ENCODE measurements at regions not wholly inside any gene's neighbourhood (a gene's known extent, or its start where the extent isn't known, plus 50 kb on each side); places are given as distances from the start of the nearest gene placed in this dataset.

DNA sequence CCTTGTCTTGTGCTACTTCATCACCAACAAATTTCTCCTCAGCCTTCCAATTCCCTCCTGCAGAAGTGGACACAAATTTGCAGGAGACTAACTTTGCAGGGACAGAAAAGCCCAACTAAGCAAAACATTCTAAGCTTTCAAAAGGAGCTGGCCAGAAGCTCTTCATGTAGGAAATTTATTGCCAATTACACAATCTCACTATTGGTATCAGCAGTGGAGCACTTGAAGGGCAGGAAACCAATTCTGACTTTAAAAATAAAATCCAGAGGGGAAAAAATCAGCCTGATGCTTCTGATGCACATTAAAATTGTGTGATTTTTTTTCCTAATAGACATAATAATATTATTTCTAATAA, 193.3 kb downstream of the LY86 start:
- no peak for DNase-seq (ENCODE audit: low spot score)

DNA sequence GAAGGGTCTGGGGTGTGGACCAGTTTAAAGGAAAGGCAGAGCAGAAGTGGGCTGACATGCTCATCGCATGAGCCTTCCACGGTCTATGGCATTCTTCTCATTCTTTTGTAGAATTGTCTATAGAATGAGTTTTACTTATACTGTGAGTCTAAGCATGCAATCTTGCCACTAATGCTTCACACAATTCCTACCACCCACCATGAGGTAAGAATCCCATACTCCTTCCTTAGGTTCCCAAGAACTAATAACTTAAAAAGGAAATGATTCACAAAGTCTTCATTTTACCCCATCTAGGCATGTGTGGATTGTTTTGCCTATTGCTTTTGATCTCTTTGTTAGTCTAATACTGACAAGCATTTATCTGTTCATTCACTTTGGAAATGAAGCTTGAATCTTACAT, 195.2 kb downstream of the LY86 start:
- no peak for DNase-seq (ENCODE audit: low spot score)

DNA sequence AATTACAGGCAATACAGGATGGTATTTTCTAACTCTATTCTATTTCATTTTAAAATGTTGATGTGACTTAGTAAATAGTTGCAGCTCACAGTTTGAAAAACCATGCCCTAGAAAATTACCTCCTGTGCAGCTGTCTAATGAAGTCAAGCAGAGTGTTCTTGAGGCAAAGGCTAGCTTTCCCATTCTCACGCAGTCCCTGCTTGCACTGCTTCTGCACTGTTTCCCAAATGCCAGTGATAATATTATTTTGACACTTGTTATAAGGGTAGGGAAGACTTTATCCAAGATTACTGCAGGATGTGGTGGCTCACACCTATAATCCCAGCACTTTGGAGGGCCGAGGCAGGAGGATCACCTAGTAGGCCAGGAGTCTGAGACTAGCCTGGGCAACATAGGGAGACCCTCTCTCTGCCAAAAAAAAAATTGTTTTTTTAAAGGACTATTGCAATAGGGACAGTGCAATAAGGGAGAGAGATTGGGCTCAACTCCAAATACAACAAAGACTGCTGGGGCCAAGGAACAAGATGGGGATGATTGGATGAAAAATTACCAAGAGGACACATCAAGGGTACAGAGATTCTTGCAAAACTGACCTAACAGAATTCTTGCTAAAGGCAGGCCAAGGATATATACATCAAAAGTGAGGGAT, 196.1 kb downstream of the LY86 start:
- DNase-seq (ENCODE audit: low spot score), result no peak

DNA sequence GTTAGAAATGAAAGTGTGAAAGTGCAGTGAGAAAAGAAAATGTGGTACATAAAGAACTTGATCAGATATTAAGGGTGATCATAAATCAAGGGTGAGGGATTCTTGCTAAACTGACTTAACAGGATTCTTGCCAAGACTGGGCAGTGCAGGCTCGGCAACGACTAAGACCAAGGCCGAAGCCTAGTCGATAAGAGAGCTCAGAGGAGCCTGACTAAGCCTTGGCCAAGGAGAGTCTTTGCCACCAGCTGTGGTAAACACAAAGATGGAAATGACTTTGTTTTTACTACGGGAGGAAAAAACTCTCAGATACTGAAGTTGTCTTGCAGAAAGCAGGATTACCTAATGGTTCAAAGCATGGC, 196.6 kb downstream of the LY86 start:
- no peak for DNase-seq (ENCODE audit: low spot score)

DNA sequence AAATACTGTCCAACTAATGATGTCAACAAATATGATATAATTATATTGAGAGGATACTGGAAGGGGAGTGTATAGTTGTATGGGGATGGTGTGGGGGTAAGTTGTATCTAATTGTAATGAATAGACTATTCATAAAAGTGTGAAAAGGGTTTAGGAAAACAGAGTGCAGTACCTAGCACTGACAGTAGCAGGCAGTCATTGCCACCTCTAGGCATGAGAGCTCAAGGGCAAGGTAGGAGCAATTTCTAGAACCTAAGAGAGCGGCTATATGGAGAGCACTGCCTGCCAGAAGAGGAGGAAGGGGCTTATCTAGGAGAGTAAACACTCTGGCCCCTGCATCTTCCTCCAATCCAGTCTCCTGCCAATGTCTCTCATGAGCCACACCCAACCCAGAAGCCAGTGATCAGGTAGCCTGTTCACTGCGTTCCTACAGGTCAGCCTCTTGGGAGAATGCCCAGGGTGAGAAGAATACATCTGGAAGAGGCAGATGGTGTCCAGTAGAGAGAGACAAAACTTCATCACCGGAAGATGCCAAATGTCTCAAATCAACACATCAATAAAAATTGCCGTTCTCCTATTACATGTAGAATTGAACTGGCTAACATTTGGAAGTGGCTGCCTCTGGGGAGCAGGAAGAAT, 200.0 kb downstream of the LY86 start:
- no peak for DNase-seq (ENCODE audit: low spot score)

DNA sequence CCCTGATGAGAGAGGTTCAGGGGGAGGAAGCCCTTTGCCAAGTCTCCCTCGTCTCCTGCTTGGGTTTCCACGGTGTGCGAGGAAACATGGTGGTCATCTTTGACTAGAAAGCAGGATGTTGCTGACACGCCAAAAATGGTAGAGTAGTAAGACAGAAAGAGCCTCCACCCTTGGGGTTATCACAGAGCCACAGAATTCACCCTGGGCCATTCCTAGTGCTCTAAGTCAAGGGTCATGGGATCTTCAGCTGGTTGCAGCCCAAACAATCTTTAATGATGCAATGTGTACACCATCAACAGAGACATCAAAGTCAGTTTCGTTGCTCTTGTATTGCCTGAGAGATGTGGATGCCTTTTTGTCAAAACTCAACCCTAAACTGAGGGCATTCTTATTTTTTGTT, 201.9 kb downstream of the LY86 start:
- DNase-seq (ENCODE audit: low spot score), result no peak

DNA sequence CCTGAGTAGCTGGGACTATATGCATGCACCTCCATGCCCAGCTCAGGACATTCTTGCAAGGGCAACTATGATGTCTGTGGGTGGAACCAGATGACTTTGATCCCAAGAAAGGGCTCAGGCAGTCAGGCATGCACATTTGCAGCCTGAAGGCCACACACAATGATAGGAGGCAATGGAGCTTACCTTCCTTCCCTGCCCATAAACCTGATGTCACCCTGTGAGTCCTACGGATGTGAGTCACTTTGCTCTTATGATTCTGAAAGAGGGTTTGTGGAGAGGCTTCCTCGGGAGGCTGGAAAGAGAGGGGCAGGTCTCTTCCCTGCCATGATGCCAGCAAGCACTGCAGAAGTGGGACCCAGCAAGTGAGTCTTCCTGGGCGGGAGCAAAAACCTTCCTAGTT, 202.4 kb downstream of the LY86 start:
- no peak for DNase-seq (ENCODE audit: low spot score)

DNA sequence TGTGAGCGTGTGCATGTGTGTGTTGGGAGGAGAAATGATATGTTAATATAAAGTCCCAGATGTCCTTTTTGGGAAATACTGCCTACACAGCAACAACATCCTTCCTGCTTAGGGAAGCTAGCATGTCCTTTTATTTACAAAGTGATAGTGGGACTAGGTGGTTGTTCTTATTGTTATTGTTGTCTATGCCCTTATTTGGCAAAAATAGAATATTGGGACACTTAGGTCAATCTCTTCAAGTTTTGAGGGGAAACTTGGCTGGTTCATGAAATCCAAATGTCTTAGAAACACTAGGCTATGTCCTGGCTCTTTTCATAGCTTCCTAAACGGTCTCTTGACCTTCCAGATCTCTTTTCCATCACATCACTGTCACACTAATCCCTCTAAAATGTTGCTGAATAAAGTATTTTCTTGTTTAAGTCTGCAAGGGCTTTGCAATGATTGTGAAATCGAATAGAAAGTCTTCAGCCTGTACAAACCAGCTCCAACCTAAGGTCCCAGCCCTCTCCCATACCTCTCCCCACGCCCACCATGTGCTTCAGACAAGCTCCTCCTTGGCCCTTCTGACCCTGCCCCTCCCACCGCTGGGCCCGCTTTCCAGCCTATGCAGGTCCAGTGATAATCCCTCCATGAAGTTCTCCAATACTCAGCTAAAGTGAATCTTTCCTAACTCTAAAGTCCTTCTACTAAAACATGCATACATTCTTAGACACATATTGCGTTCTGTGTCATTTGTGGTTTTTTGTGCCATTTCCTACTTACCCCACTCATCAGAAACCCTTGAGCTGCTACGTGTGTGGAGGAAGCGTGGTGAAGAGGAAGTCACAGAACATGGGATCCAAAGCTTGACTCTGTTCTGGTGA, 205.1 kb downstream of the LY86 start:
- DNase-seq (ENCODE audit: low spot score), result no peak

DNA sequence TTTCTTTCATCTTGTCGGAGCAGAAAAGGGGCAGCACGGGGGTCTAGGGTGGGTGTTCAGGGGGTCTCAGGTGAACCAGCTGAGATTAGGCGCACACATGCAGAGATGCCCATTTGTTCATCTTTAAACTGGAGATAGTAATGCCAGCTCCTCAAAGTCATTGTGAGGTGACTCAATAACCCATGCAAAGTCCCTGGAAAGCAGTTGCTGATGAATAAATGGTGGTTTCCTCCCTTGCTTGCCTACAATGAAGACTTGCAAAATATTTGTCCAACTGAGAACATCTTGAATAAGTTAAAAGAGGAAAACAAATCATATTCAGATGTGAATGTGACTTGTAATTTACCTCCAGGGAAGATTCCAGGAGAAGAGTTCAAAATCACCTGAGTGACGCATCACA, 206.9 kb downstream of the LY86 start:
- no peak for DNase-seq (ENCODE audit: low spot score)

DNA sequence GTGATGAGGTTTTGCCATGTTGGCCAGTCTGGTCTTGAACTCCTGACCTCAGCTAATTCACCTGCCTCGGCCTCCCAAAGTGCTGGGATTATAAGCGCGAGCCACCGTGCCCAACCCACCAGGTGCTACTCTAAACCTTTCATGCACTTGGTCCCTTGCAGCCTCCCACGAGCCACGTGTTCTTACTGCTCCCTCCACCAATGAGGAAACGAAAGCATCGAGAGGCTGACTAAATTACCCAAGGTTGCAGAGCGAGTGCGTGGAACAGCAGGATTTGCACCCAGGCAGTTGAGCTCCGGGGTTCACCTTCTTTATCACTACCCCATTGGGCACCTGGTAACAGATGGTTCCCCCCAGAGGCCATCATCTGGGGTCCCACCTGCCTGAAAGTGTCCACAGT, 208.3 kb downstream of the LY86 start:
- no peak for DNase-seq (ENCODE audit: low spot score)

DNA sequence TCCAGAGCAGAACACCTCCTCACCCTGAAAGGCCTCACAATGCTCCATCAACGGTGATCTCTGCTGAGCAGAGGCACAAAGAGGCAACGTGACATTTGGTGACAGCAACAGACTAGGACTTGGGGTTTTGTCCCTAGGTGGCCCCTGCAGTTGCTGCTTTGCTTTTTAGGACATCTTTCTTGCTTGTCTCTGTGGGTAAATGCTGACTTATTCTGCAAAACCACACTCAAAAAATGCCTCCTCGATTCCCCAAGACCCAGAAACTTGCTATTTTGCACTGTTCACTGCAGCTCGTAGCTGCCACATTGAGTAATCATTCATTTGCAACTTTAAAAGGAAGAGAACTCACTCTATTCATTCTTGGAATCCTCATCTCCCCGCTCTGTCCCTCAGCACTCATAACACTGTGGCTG, 209.9 kb downstream of the LY86 start:
- no peak for DNase-seq (ENCODE audit: low spot score)

DNA sequence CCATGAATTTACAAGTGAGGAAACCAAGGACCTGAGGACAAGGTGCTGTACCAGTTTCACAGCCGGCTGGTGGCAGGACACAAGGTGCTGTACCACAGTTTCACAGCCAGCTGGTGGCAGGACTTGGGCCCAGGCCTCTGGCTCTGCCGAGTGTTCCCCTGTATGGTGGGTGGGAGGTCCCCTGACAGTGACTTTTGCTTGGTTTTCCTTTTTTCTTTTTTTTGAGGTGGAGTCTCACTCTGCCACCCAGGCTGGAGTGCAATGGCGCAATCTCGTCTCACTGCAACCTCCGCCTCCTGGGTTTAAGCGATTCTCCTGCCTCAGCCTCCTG, 212.4 kb downstream of the LY86 start:
- DNase-seq (ENCODE audit: low spot score), result no peak

DNA sequence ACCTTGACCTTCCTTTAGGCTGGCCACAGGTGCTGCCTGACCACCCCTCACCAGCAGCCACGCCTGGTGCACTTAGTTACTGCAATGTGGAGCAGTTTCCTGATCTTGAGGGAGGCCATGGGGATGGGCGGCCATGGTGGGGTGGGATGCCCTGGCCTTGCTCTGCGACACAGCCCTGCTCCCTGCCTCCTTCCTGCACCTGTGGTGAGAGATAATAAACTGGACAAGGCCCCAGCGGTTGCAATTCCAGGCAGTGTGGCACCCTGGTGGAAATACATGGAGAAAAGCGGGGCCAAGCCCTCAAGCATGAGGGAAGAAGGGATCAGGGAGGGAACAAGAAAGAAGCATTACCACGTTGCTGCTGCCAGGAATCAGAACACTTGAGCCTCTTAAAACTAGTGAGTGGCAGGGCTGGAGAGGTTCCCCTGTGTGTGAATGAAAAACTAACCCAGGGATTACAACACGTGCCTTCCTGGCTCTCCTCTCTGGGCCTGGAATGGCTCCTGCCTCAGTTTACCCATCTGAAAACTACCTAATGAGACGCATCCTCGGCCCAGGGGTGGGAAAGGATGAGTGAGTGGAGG, 213.2 kb downstream of the LY86 start:
- no peak for DNase-seq (ENCODE audit: low spot score)

DNA sequence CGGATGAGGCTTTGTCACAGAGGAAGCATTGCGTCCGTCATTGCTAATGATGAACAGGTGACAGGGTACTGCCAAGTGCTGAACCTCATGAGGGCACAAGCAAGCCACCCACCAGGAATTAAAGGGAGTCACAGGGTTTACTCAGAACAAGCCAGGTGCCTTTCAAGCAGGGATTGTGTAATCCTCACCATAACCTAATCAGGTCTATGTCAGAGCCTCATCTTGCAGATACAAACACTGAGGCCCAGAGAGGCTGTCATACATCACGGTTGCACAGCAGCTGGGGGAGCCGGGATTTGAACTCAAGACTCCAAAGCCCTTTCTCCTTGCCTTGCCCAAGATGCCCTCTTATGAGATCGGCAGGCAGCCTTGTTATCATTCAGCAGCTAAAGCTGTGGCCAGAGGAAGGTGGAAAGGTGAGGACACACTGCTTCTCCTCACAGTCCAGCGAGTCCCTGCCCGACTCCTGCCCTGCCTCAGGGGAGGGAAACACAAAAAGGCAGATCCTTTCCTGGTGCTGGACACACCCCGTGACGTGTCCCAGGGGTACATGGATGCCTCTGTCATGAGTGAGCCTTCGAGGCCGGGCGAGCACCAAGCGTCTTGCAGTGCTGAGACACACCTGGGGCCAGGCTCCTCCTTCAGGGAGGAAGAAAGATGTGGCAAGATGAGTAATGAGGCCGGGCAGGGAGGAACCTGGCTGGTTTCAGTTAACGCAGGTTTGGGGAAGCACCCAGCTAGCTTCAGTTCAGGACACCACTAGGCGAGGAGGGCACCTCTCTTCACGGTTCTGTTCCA, 214.9 kb downstream of the LY86 start:
- no peak for DNase-seq (ENCODE audit: low spot score)

DNA sequence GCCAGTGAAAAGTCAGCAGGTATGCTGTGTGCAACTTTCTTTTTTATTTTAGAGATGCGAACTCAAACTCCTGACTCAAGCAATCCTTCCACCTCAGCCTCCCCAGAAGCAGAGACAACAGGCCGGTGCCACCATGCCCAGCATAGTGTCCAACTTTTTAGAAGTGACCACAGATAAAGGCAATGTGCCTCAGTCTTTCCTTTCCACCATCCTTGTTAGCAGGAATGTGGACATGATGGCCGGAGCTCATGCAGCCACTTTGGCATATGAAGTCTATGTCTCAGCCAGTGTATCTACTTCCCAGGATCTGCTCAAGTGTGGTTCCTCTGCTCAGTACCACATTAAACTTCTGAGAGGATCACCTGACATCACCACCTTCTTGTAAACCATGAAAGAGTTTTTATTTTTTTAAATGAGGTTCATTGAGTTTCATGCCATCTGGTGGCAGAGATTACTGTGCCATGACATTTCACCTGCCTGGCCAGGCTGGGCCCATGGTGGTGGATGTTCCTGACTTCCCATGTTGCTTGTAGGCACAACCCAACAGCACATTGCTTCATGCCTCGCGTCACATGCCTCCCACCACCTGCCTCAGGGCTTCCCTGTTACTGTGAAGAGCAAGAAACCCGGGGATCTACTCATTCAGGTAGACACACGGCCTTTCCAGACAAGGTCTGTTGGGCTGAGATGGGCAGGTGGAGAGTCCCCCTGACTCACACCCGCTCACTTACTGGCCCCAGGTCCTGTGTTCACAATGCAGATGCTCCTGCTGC, 216.5 kb downstream of the LY86 start:
- no peak for DNase-seq (ENCODE audit: low spot score)

DNA sequence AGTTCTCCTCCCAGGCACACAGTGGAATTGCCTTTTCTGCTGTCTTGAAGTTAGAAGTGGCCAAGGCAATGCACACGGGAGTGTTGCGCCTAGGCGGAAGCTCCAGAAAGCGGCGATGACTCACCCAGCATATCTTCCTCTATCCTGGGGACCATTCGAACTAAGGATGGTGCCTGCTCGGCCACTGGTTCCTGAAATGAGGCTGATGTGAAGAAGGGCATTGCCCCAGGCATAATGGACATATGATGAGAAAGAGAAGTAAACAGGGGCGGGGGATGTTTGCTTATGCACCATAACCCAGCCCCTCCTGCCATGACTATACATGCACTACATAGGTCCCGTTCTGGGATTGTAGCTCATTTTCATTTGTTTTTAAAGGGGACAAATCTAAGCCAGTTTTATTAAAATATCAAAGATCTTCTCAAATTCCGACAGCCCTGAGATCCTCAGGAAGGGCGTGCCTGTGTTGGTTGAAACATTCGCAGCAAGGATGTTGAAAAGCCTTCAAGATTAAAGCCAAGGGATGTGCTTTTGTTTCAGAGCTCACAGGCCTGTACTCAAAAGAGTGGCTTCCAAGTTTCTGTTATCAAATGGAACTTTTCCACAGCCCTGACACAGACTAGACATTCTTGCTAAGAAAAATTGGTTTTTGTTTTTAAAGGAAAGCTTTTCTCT, 218.5 kb downstream of the LY86 start:
- no peak for DNase-seq (ENCODE audit: low spot score)

DNA sequence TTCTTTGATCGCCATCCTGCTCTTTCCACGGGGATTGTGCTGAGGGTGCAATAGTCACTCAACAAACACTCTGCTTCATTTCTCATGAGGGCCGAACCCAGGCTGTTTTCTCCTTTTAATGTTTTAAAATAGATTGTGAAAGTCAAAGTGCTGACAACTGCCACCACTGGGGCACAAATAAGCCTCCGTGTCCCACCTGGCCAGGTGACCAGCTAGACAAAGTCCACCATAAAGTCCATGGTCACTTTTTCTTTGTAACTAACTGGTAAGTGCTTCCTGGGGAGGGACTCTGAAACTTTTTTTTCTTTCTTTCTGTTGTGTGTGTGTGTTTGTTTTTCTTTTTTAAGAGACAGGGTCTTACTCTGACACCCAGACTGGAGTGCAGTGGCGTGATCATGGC, 219.8 kb downstream of the LY86 start:
- DNase-seq (ENCODE audit: low spot score), result no peak

DNA sequence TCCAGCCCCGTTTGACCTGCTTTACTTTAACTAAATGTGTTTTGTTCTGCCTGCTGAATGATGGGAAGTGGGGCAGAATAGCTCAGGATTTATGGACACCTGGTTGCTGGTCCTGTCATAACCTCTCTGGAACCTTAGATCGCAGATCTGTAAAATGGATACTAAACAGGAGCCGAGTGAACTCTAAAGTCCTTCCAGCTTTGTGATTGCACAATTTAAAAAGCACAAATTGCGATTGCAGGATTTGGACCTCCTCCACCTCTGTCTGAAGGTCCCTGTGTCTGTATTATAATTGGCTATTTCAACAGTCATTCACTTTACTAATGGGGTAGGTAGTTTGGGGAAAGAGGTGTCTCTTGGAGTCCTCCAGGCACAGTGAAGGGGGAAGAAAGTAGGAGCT, 220.4 kb downstream of the LY86 start:
- no peak for DNase-seq (ENCODE audit: low spot score)

DNA sequence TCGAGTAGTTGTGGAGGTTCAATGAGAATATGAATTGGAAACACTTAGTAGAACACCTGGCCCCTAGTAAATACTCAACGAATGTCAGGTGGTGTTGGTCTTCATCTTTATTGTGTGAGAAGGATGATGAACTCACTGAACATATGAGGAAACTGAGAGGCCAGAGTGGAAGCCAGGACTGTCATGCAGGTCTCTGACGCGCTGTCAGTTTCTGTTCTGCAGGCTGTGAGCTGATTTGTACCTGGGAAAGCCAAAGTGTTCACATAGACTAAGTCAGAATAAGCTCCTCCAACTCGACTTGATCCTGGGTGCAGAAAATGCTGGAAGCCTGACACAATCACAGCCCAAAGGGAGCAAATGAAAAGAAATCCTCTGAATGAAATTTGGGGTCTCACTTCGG, 222.2 kb downstream of the LY86 start:
- DNase-seq (ENCODE audit: low spot score), result no peak

DNA sequence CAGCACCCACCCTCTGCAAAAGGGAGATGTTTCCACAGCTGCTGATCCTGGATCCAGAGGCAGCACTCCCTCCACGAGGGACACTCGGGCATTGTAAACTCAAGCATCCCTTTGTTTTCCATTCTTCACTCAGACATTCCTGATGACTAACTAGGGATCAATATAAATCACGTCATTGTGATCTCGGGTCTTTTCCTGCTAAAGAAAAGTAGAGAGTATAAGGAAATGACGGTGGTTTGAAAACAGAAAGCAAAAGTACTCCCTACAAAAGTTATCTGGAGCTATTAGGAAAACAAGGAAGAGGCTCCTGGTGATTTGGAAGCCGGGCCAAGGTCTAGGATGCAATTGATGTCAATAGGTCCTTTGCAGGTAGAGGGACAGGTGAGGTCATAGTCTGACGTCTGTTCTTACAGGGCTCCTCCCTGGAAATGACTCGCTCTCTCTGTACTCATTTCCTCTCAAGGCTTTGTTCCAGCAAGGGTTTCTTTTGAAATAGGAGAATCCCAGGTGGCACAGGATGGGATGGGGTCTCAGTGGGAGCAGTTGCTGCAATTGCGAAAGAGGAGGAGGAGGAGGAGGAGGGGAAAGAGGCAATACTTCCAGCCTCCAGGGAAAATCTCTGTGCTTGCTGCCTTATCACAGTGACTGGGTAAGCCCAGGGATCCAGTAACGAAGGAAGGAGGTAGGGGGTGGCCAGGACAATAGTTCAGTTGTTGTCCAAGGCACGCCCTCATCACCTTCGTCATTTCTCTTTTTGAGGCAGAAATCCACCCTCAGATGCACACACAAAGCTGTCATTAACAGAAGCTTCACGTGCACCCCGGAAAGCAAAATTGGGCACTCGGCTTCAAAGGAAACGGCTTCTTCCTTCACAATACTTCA, 222.8 kb downstream of the LY86 start:
- peak; percentile 18 for DNase-seq (ENCODE audit: low spot score)

Measured in CD4-positive, alpha-beta T cell treated with Interleukin-15 for 4 hours (primary cell).